OCI-LY7 (cell line): ENCODE measurements at regions not wholly inside any gene's neighbourhood (a gene's known extent, or its start where the extent isn't known, plus 50 kb on each side); places are given as distances from the start of the nearest gene placed in this dataset.
A peak's percentile ranks its signal among the peaks of the same experiment; 100 is the strongest.
"Not testable (repeated sequence)": the region's sequence is repeated elsewhere in the genome, so short reads cannot be mapped to it uniquely, and the experiment has no call there.

ENCODE experiments used
- BruUV-seq: library from RNA; stranded (reverse); fragments of 400-500 nt; replicated peaks from 2 replicates; lab custom pipeline; 2021; lab: Mats Ljungman, UMichigan
- CTCF ChIA-PET: fragments of 300-600 bp; sonication (Branson Sonifier 250); formaldehyde crosslinking; loops from one replicate; lab custom pipeline; 2022; ENCODE audit warnings: antibody characterized with exemption; ENCODE audit not compliant: unreplicated experiment; lab: Charles Lee
- POLR2A ChIA-PET: fragments of 300-600 bp; sonication (Branson Sonifier 250); formaldehyde crosslinking; loops from one replicate; lab custom pipeline; 2022; ENCODE audit warnings: antibody characterized with exemption; lab: Charles Lee
- DNase-seq: peaks from one replicate; pipeline ENCODE4 v3.0.0-alpha.2; 2015; ENCODE audit warnings: low spot score
- H2AFZ ChIP-seq: fragments of 200-600 bp; sonication (generic), shearing (Covaris generic); 2 replicates; pipeline ENCODE4 v1.6.1; 2014; ENCODE audit warnings: mild to moderate bottlenecking, antibody characterized with exemption, low read length, moderate library complexity
- H3K27ac ChIP-seq: fragments of 200-600 bp; sonication (generic); 2 replicates; pipeline ENCODE4 v1.5.1; 2014; ENCODE audit warnings: mixed run types, low read depth, mild to moderate bottlenecking, moderate library complexity, low read length, inconsistent platforms; ENCODE audit not compliant: poor library complexity, severe bottlenecking
- H3K36me3 ChIP-seq: fragments of 200-600 bp; sonication (generic); 2 replicates; pipeline ENCODE4 v1.6.1; 2014; ENCODE audit warnings: mild to moderate bottlenecking, antibody characterized with exemption, low read length, moderate library complexity, mixed read lengths; ENCODE audit not compliant: insufficient read depth
- H3K4me1 ChIP-seq: fragments of 200-600 bp; sonication (generic); 2 replicates; pipeline ENCODE4 v1.5.1; 2014; ENCODE audit warnings: mild to moderate bottlenecking, low read length; ENCODE audit not compliant: insufficient read depth, poor library complexity, severe bottlenecking
- H3K4me2 ChIP-seq: fragments of 200-600 bp; sonication (generic); 2 replicates; pipeline ENCODE4 v1.6.1; 2014; ENCODE audit warnings: mild to moderate bottlenecking, low read length
- H3K4me3 ChIP-seq: fragments of 200-600 bp; sonication (generic); 2 replicates; pipeline ENCODE4 v1.5.1; 2014; ENCODE audit warnings: mild to moderate bottlenecking, low read depth, low read length; ENCODE audit not compliant: poor library complexity, severe bottlenecking
- H3K79me2 ChIP-seq: fragments of 200-600 bp; sonication (generic); 2 replicates; pipeline ENCODE4 v1.6.1; 2016; ENCODE audit warnings: low read depth, mild to moderate bottlenecking, low read length, moderate library complexity, mixed read lengths; ENCODE audit not compliant: insufficient read depth
- H3K9me2 ChIP-seq: fragments of 200-600 bp; sonication (generic); 2 replicates; pipeline ENCODE4 v1.6.1; 2016; ENCODE audit warnings: mild to moderate bottlenecking, low read length, mixed read lengths; ENCODE audit not compliant: insufficient read depth
- H3K9me3 ChIP-seq: fragments of 200-600 bp; sonication (generic); 2 replicates; pipeline ENCODE4 v1.6.1; 2014; ENCODE audit warnings: mild to moderate bottlenecking, mixed run types, low read length, mixed read lengths
- H4K20me1 ChIP-seq: fragments of 200-600 bp; sonication (generic); 2 replicates; pipeline ENCODE4 v1.6.1; 2014; ENCODE audit warnings: mild to moderate bottlenecking, antibody characterized with exemption, low read length, moderate library complexity, mixed read lengths; ENCODE audit not compliant: insufficient read depth
- CTCF ChIP-seq: fragments of 200-600 bp; sonication (generic); conservative IDR thresholded peaks from 2 replicates; pipeline ENCODE4 v1.5.1; 2014; ENCODE audit warnings: mild to moderate bottlenecking, antibody characterized with exemption, low read length, moderate library complexity, mixed read lengths
- EZH2phosphoT487 ChIP-seq: fragments of 200-600 bp; sonication (generic); IDR thresholded peaks from 2 replicates; pipeline ENCODE4 v1.6.1; 2018; ENCODE audit warnings: low read depth, borderline replicate concordance, mild to moderate bottlenecking, mixed run types, antibody characterized with exemption, low read length, moderate library complexity, mixed read lengths
- intact Hi-C: fragments of 100-400 bp; cut with micrococcal nuclease; formaldehyde crosslinking; loops from one replicate; pipeline ENCODE4 v1.10.0; 2022; ENCODE audit not compliant: unreplicated experiment

- BruUV-seq, CTCF ChIA-PET: not testable (repeated sequence)
Measured at GRCh38 chr6:27774264-27774600, 138.0 kb downstream of the OR2B2 start.

GRCh38 chr6:27773542-27774263 is 138.5 kb downstream of the OR2B2 start:
- H3K79me2 ChIP-seq, H3K36me3 ChIP-seq, CTCF ChIA-PET, H3K9me2 ChIP-seq, H3K9me3 ChIP-seq, H3K27ac ChIP-seq, H3K4me1 ChIP-seq, H4K20me1 ChIP-seq, intact Hi-C loops, DNase-seq, H2AFZ ChIP-seq, H3K4me3 ChIP-seq, BruUV-seq: not testable (repeated sequence)
- POLR2A ChIA-PET, result interaction anchor here (0.9 kb wide), 1 partner anchor 20 kb away, joined by 4 read pairs; no protein-coding TSS in a partner anchor
- 0 out of 2 replicates have a peak overlapping the region, but pooled peaks have one; percentile 14 for H3K4me2 ChIP-seq

More at GRCh38 chr6:27774264-27774600, 138.0 kb downstream of the OR2B2 start:
- H3K9me2 ChIP-seq, H3K79me2 ChIP-seq, H3K4me3 ChIP-seq, H2AFZ ChIP-seq, H3K9me3 ChIP-seq, H3K4me1 ChIP-seq, intact Hi-C loops, H4K20me1 ChIP-seq, H3K36me3 ChIP-seq, H3K27ac ChIP-seq, DNase-seq, POLR2A ChIA-PET: not testable (repeated sequence)
- 0 out of 2 replicates have a peak overlapping the region, but pooled peaks have one; percentile 14 for H3K4me2 ChIP-seq

- H3K9me2 ChIP-seq, result no peaks in the 10 kb centered on the region
- H3K4me3 ChIP-seq, result no peak overlapping the region
- no peaks in the 10 kb centered on the region for H4K20me1 ChIP-seq
- no peaks in the 10 kb centered on the region for H3K9me3 ChIP-seq
- no TSS peak for BruUV-seq
- no peak overlapping the region for H3K4me2 ChIP-seq
- peak; percentile 80 for DNase-seq
- TF ChIP-seq EZH2phosphoT487 (no peak), CTCF (peak; percentile 87)
- ChIA-PET CTCF (interaction anchor here (0.6 to 1.4 kb wide), 6 partner anchors 13 to 450 kb away, joined by 3 to 17 read pairs (median 4); no protein-coding TSS in a partner anchor), POLR2A (interaction anchor here (0.5 to 1.8 kb wide), 11 partner anchors 9 to 1745 kb away, joined by 3 to 6 read pairs (median 3); partner anchors contain the start of gene ZNF184)
- H3K4me1 ChIP-seq, result peaks cover 8% of the 10 kb centered on the region
- H2AFZ ChIP-seq, result peak overlapping the region; percentile 54; the same call in 1 of the 2 replicates
- H3K27ac ChIP-seq, result no peak overlapping the region
- no peaks in the 10 kb centered on the region for H3K79me2 ChIP-seq
- intact Hi-C loops, result loop anchor here (1.0 kb wide), 1 partner anchor 24 kb away; no protein-coding TSS in a partner anchor
- H3K36me3 ChIP-seq, result no peaks in the 10 kb centered on the region
Measured at GRCh38 chr6:27772261-27773001, 139.8 kb downstream of the OR2B2 start.
